H1 (cell line): ENCODE measurements at regions not wholly inside any gene's neighbourhood (a gene's known extent, or its start where the extent isn't known, plus 50 kb on each side); places are given as distances from the start of the nearest gene placed in this dataset.

Experiments used
- CTCF ChIA-PET: fragments of 300-600 bp; sonication (Branson Sonifier 250); formaldehyde crosslinking; loops from one replicate; lab custom pipeline; 2021; ENCODE audit not compliant: partially characterized antibody; lab: Charles Lee
- POLR2A ChIA-PET: fragments of 300-600 bp; sonication (Branson Sonifier 250); formaldehyde crosslinking; loops from one replicate; lab custom pipeline; 2021; ENCODE audit warnings: inconsistent platforms; ENCODE audit not compliant: partially characterized antibody; lab: Charles Lee
- DNase-seq, 2 experiments: peaks; one replicate each; pipeline versions ENCODE4 v3.0.0 to v3.0.0-alpha.2; 2010 to 2022; ENCODE audit warnings: low spot score in 2 of 2, low read depth in 1 of 2, mixed read lengths in 1 of 2
- FAIRE-seq: peaks from 2 replicates; lab custom pipeline; 2011; peaks lifted over from hg19 to GRCh38; lab: Jason Lieb, UNC
- H2AFZ ChIP-seq: 2 replicates; pipeline ENCODE4 v1.8.1; 2012; ENCODE audit warnings: low read length, inconsistent platforms
- H2AK5ac ChIP-seq: 2 replicates; pipeline ENCODE4 v1.6.1; 2013; ENCODE audit warnings: low read depth, low read length
- H2BK120ac ChIP-seq: replicated peaks from 2 replicates; pipeline ENCODE3; 2013; ENCODE audit warnings: low read depth, low read length, inconsistent platforms
- H2BK12ac ChIP-seq: 2 replicates; pipeline ENCODE4 v1.6.1; 2013; ENCODE audit warnings: low read depth, low read length
- H2BK15ac ChIP-seq: 2 replicates; pipeline ENCODE4 v1.6.1; 2013; ENCODE audit warnings: low read length
- H2BK20ac ChIP-seq: 2 replicates; pipeline ENCODE4 v1.6.1; 2013; ENCODE audit warnings: low read length
- H2BK5ac ChIP-seq: 2 replicates; pipeline ENCODE4 v1.6.1; 2013; ENCODE audit warnings: low read depth, low read length
- H3K14ac ChIP-seq: 2 replicates; pipeline ENCODE4 v1.6.1; 2013; ENCODE audit warnings: inconsistent platforms; ENCODE audit not compliant: insufficient read length
- H3K18ac ChIP-seq: 2 replicates; pipeline ENCODE4 v1.6.1; 2013; ENCODE audit warnings: low read length; ENCODE audit errors: extremely low read depth
- H3K23ac ChIP-seq: 2 replicates; pipeline ENCODE4 v1.6.1; 2013; ENCODE audit warnings: inconsistent platforms; ENCODE audit not compliant: insufficient read length
- H3K23me2 ChIP-seq: 2 replicates; pipeline ENCODE4 v1.6.1; 2013; ENCODE audit warnings: low read depth, low read length
- H3K27ac ChIP-seq: 2 replicates; pipeline ENCODE4 v1.6.1; 2011; ENCODE audit warnings: low read depth, low read length, inconsistent platforms
- H3K27me3 ChIP-seq, 4 experiments: replicated peaks in 1 of 4; 1 replicate in 1 of 4; 2 replicates in 3 of 4; pipeline versions ENCODE4 v1.6.1 to v1.8.1; 2011 to 2013; ENCODE audit warnings: low read length in 3 of 4, mild to moderate bottlenecking in 3 of 4, inconsistent platforms in 2 of 4, mixed read lengths in 2 of 4, moderate library complexity in 1 of 4; ENCODE audit not compliant: control insufficient read depth in 3 of 4, insufficient read depth in 3 of 4; ENCODE audit errors: extremely low read depth in 1 of 4
- H3K36me3 ChIP-seq, 4 experiments: 2 replicates each; pipeline versions ENCODE4 v1.6.1 to v1.8.1; 2011 to 2013; ENCODE audit warnings: mild to moderate bottlenecking in 4 of 4, low read length in 3 of 4, moderate library complexity in 2 of 4, control low read depth in 1 of 4, inconsistent platforms in 1 of 4; ENCODE audit not compliant: insufficient read depth in 4 of 4, control insufficient read depth in 2 of 4
- H3K4ac ChIP-seq: replicated peaks from 2 replicates; pipeline ENCODE3; 2013; ENCODE audit warnings: low read length, low read depth, mixed read lengths, inconsistent platforms; ENCODE audit not compliant: insufficient read length
- H3K4me1 ChIP-seq, 4 experiments: replicated peaks in 1 of 4; 1 replicate in 1 of 4; 2 replicates in 3 of 4; pipeline versions ENCODE4 v1.6.1 to v1.8.1; 2011 to 2013; ENCODE audit warnings: low read length in 3 of 4, inconsistent platforms in 2 of 4, mixed read lengths in 1 of 4; ENCODE audit not compliant: insufficient read depth in 4 of 4, control insufficient read depth in 3 of 4
- H3K4me2 ChIP-seq, 2 experiments: 2 replicates each; pipeline versions ENCODE4 v1.6.1 to v1.8.1; 2011 to 2013; ENCODE audit warnings: low read depth in 2 of 2, low read length in 2 of 2, control low read depth in 1 of 2, inconsistent platforms in 1 of 2, mild to moderate bottlenecking in 1 of 2; ENCODE audit not compliant: insufficient read depth in 1 of 2
- H3K4me3 ChIP-seq, 4 experiments: fragments of 200-600, 300-600 bp in 1 of 4; sonication (generic), shearing (Covaris generic), sonication (Bioruptor Twin) in 1 of 4; 2 replicates each; pipeline versions ENCODE4 v1.5.1 to v1.8.1; 2011 to 2016; ENCODE audit warnings: low read length in 4 of 4, low read depth in 3 of 4, control low read depth in 2 of 4, inconsistent platforms in 2 of 4, mild to moderate bottlenecking in 2 of 4, mixed read lengths in 1 of 4, moderate library complexity in 1 of 4; ENCODE audit not compliant: insufficient read depth in 2 of 4; ENCODE audit errors: extremely low read depth in 1 of 4
- H3K56ac ChIP-seq: replicated peaks from 2 replicates; pipeline ENCODE3; 2013; ENCODE audit warnings: low read depth, mild to moderate bottlenecking, mixed read lengths, low read length, inconsistent platforms; ENCODE audit not compliant: insufficient read length
- H3K79me1 ChIP-seq: 2 replicates; pipeline ENCODE4 v1.6.1; 2013; ENCODE audit warnings: low read depth, low read length, control low read depth
- H3K79me2 ChIP-seq, 2 experiments: 2 replicates each; pipeline versions ENCODE4 v1.6.1 to v1.8.1; 2012 to 2013; ENCODE audit warnings: low read length in 2 of 2, mild to moderate bottlenecking in 2 of 2, inconsistent platforms in 1 of 2; ENCODE audit not compliant: insufficient read depth in 2 of 2, control insufficient read depth in 1 of 2
- H3K9ac ChIP-seq, 4 experiments: replicated peaks in 1 of 4; 1 replicate in 1 of 4; 2 replicates in 3 of 4; pipeline versions ENCODE4 v1.6.1 to v1.8.1; 2011 to 2013; ENCODE audit warnings: low read depth in 3 of 4, low read length in 3 of 4, control low read depth in 2 of 4, mild to moderate bottlenecking in 2 of 4, moderate library complexity in 2 of 4, inconsistent platforms in 1 of 4; ENCODE audit errors: extremely low read depth in 1 of 4
- H3K9me3 ChIP-seq, 2 experiments: 2 replicates each; pipeline versions ENCODE4 v1.6.1 to v1.8.1; 2012 to 2013; ENCODE audit warnings: mild to moderate bottlenecking in 2 of 2, moderate library complexity in 2 of 2, control low read depth in 1 of 2, inconsistent platforms in 1 of 2, low read depth in 1 of 2, low read length in 1 of 2, mixed read lengths in 1 of 2; ENCODE audit not compliant: insufficient read depth in 2 of 2
- H4K20me1 ChIP-seq, 2 experiments: replicated peaks in 1 of 2; 2 replicates each; pipeline versions ENCODE3 to v1.8.1; 2011 to 2013; ENCODE audit warnings: inconsistent platforms in 2 of 2, low read length in 2 of 2, mild to moderate bottlenecking in 1 of 2; ENCODE audit not compliant: insufficient read depth in 2 of 2, control insufficient read depth in 1 of 2
- H4K5ac ChIP-seq: 2 replicates; pipeline ENCODE4 v1.6.1; 2013; ENCODE audit warnings: low read length, low read depth, mixed read lengths, inconsistent platforms; ENCODE audit not compliant: insufficient read length
- H4K8ac ChIP-seq: 2 replicates; pipeline ENCODE4 v1.8.0; 2013; ENCODE audit warnings: mild to moderate bottlenecking, moderate library complexity, low read length, inconsistent platforms; ENCODE audit not compliant: insufficient read depth; ENCODE audit errors: extremely low read depth
- H4K91ac ChIP-seq: replicated peaks from 2 replicates; pipeline ENCODE3; 2013; ENCODE audit warnings: low read length, mixed read lengths, inconsistent platforms; ENCODE audit not compliant: insufficient read length
- GABPA ChIP-seq: IDR thresholded peaks from 2 replicates; pipeline ENCODE4 v1.6.1; 2011; ENCODE audit warnings: mild to moderate bottlenecking, low read length, moderate library complexity, borderline replicate concordance; ENCODE audit not compliant: insufficient read depth
- HDAC6 ChIP-seq: IDR thresholded peaks from one replicate; pipeline ENCODE4 v1.7.1; 2012; ENCODE audit warnings: low read depth, mild to moderate bottlenecking, inconsistent platforms, low read length, moderate library complexity
- WGBS, 2 experiments: shearing (Covaris generic) in 1 of 2; methylation state at CpG; one replicate each; pipeline versions ENCODE4 v1.1.6 to v1.1.7; 2013 to 2015; ENCODE audit warnings: low lambda C conversion rate in 2 of 2, mixed read lengths in 2 of 2, inconsistent platforms in 1 of 2, low coverage in 1 of 2, missing lambda C conversion rate in 1 of 2; ENCODE audit not compliant: insufficient replicate concordance in 2 of 2, insufficient coverage in 1 of 2, insufficient read length in 1 of 2; ENCODE audit errors: extremely low coverage in 1 of 2, missing lambda C conversion rate in 1 of 2; 5-methylcytosine and 5-hydroxymethylcytosine counted together
- TF ChIP-seq, protein P1 (sequence below), 3 experiments: IDR thresholded peaks; 1 replicate in 2 of 3; 2 replicates in 1 of 3; pipeline versions ENCODE4 v1.5.1 to v1.6.1; 2011; ENCODE audit warnings: low read length in 3 of 3, mild to moderate bottlenecking in 3 of 3, inconsistent platforms in 2 of 3, low read depth in 1 of 3, moderate library complexity in 1 of 3; ENCODE audit not compliant: insufficient read depth in 1 of 3; ENCODE audit errors: control extremely low read depth in 1 of 3

DNA sequence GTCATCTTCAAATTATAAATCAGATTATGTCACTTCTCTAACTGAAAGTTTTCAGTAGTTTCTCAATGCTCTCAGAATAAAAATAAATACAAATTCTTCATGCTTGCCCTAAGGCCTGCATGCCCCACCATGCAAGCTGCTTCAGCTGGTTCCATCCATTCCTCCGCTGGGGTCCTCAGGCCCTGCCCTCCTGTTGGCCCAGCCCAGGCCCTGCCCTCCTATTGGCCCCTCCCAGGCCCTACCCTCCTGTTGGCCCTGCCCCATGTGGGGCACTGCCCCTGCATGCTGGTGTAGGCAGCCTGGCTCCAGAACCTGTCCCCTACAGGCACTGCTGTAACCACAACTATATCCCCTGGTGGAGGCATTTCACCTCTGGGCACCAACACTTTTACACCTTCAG is 109.3 kb upstream of the TCERG1L start:
- no peak for FAIRE-seq
- no peaks in the 10 kb centered on the region for H3K27me3 ChIP-seq
- H3K14ac ChIP-seq, result no peak overlapping the region
- POLR2A ChIA-PET, result no interaction called here
- H3K27ac ChIP-seq, result no peak overlapping the region
- H3K23me2 ChIP-seq, result no peaks in the 10 kb centered on the region
- no peak overlapping the region for H4K5ac ChIP-seq
- H4K20me1 ChIP-seq, result no peaks in the 10 kb centered on the region
- H3K36me3 ChIP-seq, result no peaks in the 10 kb centered on the region
- TF ChIP-seq, protein P1, sequence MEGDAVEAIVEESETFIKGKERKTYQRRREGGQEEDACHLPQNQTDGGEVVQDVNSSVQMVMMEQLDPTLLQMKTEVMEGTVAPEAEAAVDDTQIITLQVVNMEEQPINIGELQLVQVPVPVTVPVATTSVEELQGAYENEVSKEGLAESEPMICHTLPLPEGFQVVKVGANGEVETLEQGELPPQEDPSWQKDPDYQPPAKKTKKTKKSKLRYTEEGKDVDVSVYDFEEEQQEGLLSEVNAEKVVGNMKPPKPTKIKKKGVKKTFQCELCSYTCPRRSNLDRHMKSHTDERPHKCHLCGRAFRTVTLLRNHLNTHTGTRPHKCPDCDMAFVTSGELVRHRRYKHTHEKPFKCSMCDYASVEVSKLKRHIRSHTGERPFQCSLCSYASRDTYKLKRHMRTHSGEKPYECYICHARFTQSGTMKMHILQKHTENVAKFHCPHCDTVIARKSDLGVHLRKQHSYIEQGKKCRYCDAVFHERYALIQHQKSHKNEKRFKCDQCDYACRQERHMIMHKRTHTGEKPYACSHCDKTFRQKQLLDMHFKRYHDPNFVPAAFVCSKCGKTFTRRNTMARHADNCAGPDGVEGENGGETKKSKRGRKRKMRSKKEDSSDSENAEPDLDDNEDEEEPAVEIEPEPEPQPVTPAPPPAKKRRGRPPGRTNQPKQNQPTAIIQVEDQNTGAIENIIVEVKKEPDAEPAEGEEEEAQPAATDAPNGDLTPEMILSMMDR (IDR thresholded peaks at IDR 0.05; ENCODE audit: control extremely low read depth in 1 of 3, insufficient read depth in 1 of 3, low read depth in 1 of 3, low read length in 3 of 3), result no peak
- TF ChIP-seq GABPA (no peak), HDAC6 (no peak)
- TF ChIP-seq, all 59 proteins: peak for 0
- no peak overlapping the region for H3K4me2 ChIP-seq
- H2BK120ac ChIP-seq, result no peak overlapping the region
- no peak overlapping the region for H2BK20ac ChIP-seq
- H3K56ac ChIP-seq, result no peak overlapping the region
- H3K4ac ChIP-seq, result no peak overlapping the region
- H3K9me3 ChIP-seq, result no peaks in the 10 kb centered on the region
- no peak overlapping the region for H4K8ac ChIP-seq
- no peak overlapping the region for H2AFZ ChIP-seq
- H3K18ac ChIP-seq, result no peak overlapping the region
- H2AK5ac ChIP-seq, result no peak overlapping the region
- no peak overlapping the region for H3K23ac ChIP-seq
- H4K91ac ChIP-seq, result no peak overlapping the region
- no peaks in the 10 kb centered on the region for H3K4me1 ChIP-seq
- CTCF ChIA-PET, result no interaction called here
- no peaks in the 10 kb centered on the region; the same call in 1 of the 2 replicates for H3K79me1 ChIP-seq
- DNase-seq, result no peak
- no peak overlapping the region for H3K4me3 ChIP-seq
- no peak overlapping the region for H2BK12ac ChIP-seq
- H3K9ac ChIP-seq, result no peak overlapping the region
- H2BK5ac ChIP-seq, result no peak overlapping the region
- H2BK15ac ChIP-seq, result no peak overlapping the region
- 100% methylated on average over 1 of the region's 1 CpG; no CpG with 5 or more reads in 1 of the 2 experiments for WGBS, 2 experiments
- H3K79me2 ChIP-seq, result no peaks in the 10 kb centered on the region
